Tibial nerve (tissue), 4 donors: ENCODE measurements at regions not wholly inside any gene's neighbourhood (a gene's known extent, or its start where the extent isn't known, plus 50 kb on each side); places are given as distances from the start of the nearest gene placed in this dataset.

Experiments
- EP300 ChIP-seq, 2 donors: sonication (generic); formaldehyde crosslinking; IDR thresholded peaks; one replicate each; pipeline ENCODE4 v1.6.1; 2017; ENCODE audit warnings: antibody characterized with exemption in 2 of 2, mild to moderate bottlenecking in 1 of 2
- TF ChIP-seq, protein P1 (sequence below), 5 experiments: fragments of 200-600 bp in 3 of 5; fragments of 450-650 bp in 2 of 5; sonication (generic) in 3 of 5; IDR thresholded peaks; one replicate each; pipeline ENCODE4 v1.5.1; 2016 to 2019; ENCODE audit warnings: antibody characterized with exemption in 5 of 5, mild to moderate bottlenecking in 3 of 5, moderate library complexity in 2 of 5

DNA sequence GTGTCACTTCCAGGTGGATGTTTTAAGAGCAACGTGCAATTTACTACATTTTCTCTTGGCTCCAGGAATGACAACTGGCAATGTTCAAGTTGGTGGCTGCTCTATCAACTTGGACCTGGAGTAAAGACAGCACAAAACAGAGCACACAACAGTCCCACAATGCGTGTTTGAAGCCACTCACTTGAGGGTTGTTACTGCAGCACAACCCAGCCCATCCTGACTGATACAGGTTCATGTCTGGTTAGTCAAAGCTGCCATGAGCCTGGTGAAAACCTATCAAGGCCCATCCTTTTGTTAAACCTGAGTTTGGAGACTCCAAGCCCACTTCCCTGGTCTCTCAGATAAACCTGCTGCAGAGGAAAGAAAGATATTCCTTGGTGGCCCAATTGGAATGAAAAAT is 81.1 kb upstream of the LARP1 start:
- TF ChIP-seq, protein P1, sequence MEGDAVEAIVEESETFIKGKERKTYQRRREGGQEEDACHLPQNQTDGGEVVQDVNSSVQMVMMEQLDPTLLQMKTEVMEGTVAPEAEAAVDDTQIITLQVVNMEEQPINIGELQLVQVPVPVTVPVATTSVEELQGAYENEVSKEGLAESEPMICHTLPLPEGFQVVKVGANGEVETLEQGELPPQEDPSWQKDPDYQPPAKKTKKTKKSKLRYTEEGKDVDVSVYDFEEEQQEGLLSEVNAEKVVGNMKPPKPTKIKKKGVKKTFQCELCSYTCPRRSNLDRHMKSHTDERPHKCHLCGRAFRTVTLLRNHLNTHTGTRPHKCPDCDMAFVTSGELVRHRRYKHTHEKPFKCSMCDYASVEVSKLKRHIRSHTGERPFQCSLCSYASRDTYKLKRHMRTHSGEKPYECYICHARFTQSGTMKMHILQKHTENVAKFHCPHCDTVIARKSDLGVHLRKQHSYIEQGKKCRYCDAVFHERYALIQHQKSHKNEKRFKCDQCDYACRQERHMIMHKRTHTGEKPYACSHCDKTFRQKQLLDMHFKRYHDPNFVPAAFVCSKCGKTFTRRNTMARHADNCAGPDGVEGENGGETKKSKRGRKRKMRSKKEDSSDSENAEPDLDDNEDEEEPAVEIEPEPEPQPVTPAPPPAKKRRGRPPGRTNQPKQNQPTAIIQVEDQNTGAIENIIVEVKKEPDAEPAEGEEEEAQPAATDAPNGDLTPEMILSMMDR (IDR thresholded peaks at IDR 0.05) = no peak
- TF ChIP-seq EP300 (IDR thresholded peaks at IDR 0.05) = no peak
